Left colon (tissue), 2 donors: ENCODE measurements at regions not wholly inside any gene's neighbourhood (a gene's known extent, or its start where the extent isn't known, plus 50 kb on each side); places are given as distances from the start of the nearest gene placed in this dataset.

ENCODE experiments used
- ATAC-seq: fragments of 200-7000 bp; cut with Tn5 transposase; one replicate; pipeline ENCODE4 v1.9.1; 2020; ENCODE audit warnings: mild to moderate bottlenecking, moderate library complexity
- DNase-seq, 2 donors: peaks; one replicate each; pipeline ENCODE4 v3.0.0-alpha.2; 2020
- intact Hi-C, 2 donors: fragments of 100-400 bp; cut with DNase I in 1 of 2; cut with micrococcal nuclease in 1 of 2; formaldehyde crosslinking; loops; one replicate each; pipeline versions ENCODE4 v1.11.2 to v1.14.0; 2022; cut with DNase I, micrococcal nuclease
- microRNA-seq, 2 donors: library from miRNA; unstranded; fragments of <30 nt; microRNA quantifications; one replicate each; pipeline versions ENCODE4 v1.1.0 to v1.2.0, GENCODE V29; 2020
- donor health status: DM: no; HTN: no; CAD: no.
- donor health status: DM: yes; HTN: yes; CAD: no.

- ATAC-seq (no peak), DNase-seq (no peak)
- intact Hi-C loops = no loop called here
Observed at GRCh38 chr2:111708476-111709180, 175.4 kb downstream of the ANAPC1 start.

DNA sequence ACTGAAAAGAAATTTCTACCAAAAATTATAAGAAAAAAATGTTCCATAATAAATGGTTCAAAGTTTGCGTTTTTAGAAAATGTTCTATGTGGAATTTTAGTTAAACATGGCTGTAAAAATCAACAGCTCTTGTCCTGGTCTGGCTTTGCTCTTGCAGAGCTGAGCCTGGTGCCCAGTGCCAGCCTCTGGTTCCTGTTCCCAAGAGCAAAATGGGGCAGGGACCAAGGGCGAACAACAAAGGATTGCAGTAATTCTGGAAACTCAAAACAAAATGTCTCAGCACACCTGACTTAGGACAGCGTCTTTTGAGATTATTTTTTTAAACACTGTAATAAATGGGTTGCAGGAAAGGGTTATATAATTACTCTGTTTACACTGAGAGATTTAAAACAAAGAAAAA lies 174.7 kb downstream of the ANAPC1 start:
- intact Hi-C loops = no loop called here
- ATAC-seq (no peak), DNase-seq (no peak)

GRCh38 chr2:111710085-111710484 lies 173.9 kb downstream of the ANAPC1 start:
- ATAC-seq = no peak
- intact Hi-C loops = no loop called here
- no peak for DNase-seq

DNA sequence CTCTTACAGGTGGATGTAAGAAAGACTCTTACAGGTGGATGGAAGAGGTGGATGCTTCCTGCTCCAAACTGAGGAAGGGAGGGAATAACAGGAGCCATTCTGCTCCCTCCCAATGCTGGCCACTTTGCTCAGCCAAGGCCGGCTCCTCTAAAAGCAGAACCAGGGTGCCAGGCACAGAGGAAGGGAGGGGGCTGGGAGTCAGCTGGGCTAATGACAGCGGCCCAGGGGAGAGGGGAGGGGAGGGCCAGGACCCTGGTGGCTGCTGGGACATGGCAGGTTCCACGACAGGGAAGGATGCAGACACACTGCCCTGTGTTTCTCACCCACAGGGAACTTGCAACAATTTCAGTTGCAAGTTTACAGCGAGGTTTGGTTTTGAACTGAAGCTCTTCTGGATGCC lies 173.4 kb downstream of the ANAPC1 start:
- DNase-seq (no peak), ATAC-seq (no peak)
- intact Hi-C loops = no loop called here

GRCh38 chr2:111711270-111711669 lies 172.7 kb downstream of the ANAPC1 start:
- intact Hi-C loops = no loop called here
- no peak for ATAC-seq
- DNase-seq = no peak

GRCh38 chr2:111712361-111712760 lies 171.6 kb downstream of the ANAPC1 start:
- DNase-seq (no peak), ATAC-seq (no peak)
- intact Hi-C loops = no loop called here

DNA sequence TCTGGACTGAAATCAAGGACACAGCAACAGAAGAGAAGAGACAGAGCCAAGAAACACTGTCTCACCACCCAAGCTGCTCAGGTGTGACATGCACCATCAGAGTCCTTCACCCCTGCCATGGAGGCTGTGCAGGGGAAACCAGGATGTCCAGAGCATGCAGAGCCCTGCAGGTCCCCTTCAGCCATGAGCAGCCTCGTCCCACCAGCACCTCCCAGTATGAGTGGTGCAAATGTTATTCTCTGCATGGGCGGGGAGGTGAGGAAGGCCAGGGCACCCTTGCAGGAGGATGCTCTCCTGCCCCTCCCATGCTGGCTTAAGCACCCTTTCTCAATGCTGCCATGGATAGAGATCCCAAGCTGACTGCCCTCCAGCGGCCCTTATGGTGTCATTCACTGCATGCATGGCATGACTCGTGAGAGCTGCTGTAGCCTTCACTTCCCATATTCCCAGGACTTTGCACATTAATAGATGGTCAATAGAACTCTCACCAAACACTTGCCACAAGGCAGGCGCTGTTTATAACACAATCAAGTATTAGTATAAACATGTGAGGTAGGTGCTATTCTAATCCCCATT lies 171.0 kb downstream of the ANAPC1 start:
- no peak for ATAC-seq
- intact Hi-C loops = no loop called here

GRCh38 chr2:111715987-111716904 lies 167.7 kb downstream of the ANAPC1 start:
- ATAC-seq (no peak), DNase-seq (no peak)
- intact Hi-C loops = no loop called here

More for the DNA sequence above, 171.0 kb downstream of the ANAPC1 start:
- DNase-seq = no peak

- ATAC-seq (no peak), DNase-seq (no peak)
- intact Hi-C loops = no loop called here
Observed at GRCh38 chr2:111716905-111717775, 166.9 kb downstream of the ANAPC1 start.

Small RNA genes lying in the stretch of these regions (microRNA-seq; reads per million reads assigned to microRNA genes)
- 0 reads per million in 2 donors for gene MIR4435-2
